Neural cell (in vitro differentiated cells): ENCODE measurements at regions not wholly inside any gene's neighbourhood (a gene's known extent, or its start where the extent isn't known, plus 50 kb on each side); places are given as distances from the start of the nearest gene placed in this dataset.

Experiments
- H2AFZ ChIP-seq: fragments of 200-600, 300-800 bp; sonication (generic), shearing (Covaris generic); 2 replicates; pipeline ENCODE4 v1.6.0; 2014; ENCODE audit warnings: low read depth, mild to moderate bottlenecking, antibody characterized with exemption, low read length, moderate library complexity
- H3F3A ChIP-seq: fragments of 200-600 bp; shearing (Covaris generic); 2 replicates; pipeline ENCODE4 v1.6.1; 2016; ENCODE audit warnings: mild to moderate bottlenecking, moderate library complexity, mixed read lengths, antibody characterized with exemption, low read length; ENCODE audit not compliant: insufficient read depth, poor library complexity, severe bottlenecking
- H3K27ac ChIP-seq: fragments of 200-600, 300-800 bp; sonication (generic), shearing (Covaris generic); 2 replicates; pipeline ENCODE4 v1.5.1; 2014; ENCODE audit warnings: mild to moderate bottlenecking, low read length, moderate library complexity
- H3K27me3 ChIP-seq: fragments of 300-800, 200-600 bp; sonication (generic), shearing (Covaris generic); 2 replicates; pipeline ENCODE4 v1.6.0; 2014; ENCODE audit warnings: mild to moderate bottlenecking, low read depth, low read length, moderate library complexity; ENCODE audit not compliant: insufficient read depth
- H3K36me3 ChIP-seq: fragments of 300-800, 200-600 bp; sonication (generic), shearing (Covaris generic); 2 replicates; pipeline ENCODE4 v1.5.1; 2014; ENCODE audit warnings: mild to moderate bottlenecking, antibody characterized with exemption, low read length, moderate library complexity; ENCODE audit not compliant: insufficient read depth
- H3K4me2 ChIP-seq: fragments of 300-800, 200-600 bp; sonication (generic), shearing (Covaris generic); 2 replicates; pipeline ENCODE4 v1.6.0; 2014; ENCODE audit warnings: mild to moderate bottlenecking, low read length
- H3K4me3 ChIP-seq: fragments of 300-800, 200-600 bp; sonication (generic), shearing (Covaris generic); 2 replicates; pipeline ENCODE4 v1.5.1; 2014; ENCODE audit warnings: mild to moderate bottlenecking, low read length, moderate library complexity
- H3K79me2 ChIP-seq: fragments of 200-600 bp; shearing (Covaris generic); replicated peaks from 2 replicates; pipeline ENCODE4 v1.6.0; 2014; ENCODE audit warnings: mild to moderate bottlenecking, low read length, moderate library complexity; ENCODE audit not compliant: insufficient read depth
- H3K9ac ChIP-seq: fragments of 300-800, 200-600 bp; sonication (generic), shearing (Covaris generic); 2 replicates; pipeline ENCODE4 v1.6.1; 2016; ENCODE audit warnings: mild to moderate bottlenecking, low read length, mixed read lengths
- H3K9me2 ChIP-seq: fragments of 200-600 bp; shearing (Covaris generic); 2 replicates; pipeline ENCODE4 v1.6.1; 2016; ENCODE audit warnings: mild to moderate bottlenecking, low read length, mixed read lengths; ENCODE audit not compliant: insufficient read depth
- H3K9me3 ChIP-seq: fragments of 200-600, 300-800 bp; sonication (generic), shearing (Covaris generic); 2 replicates; pipeline ENCODE4 v1.6.1; 2016; ENCODE audit warnings: mild to moderate bottlenecking, mixed run types, low read length, moderate library complexity, mixed read lengths
- H4K20me1 ChIP-seq: fragments of 200-600 bp; shearing (Covaris generic); 2 replicates; pipeline ENCODE4 v1.6.1; 2016; ENCODE audit warnings: mild to moderate bottlenecking, mixed run types; ENCODE audit not compliant: insufficient read depth
- EP300 ChIP-seq: fragments of 450-650 bp; conservative IDR thresholded peaks from 2 replicates; pipeline ENCODE4 v1.6.1; 2014; ENCODE audit warnings: antibody characterized with exemption, mild to moderate bottlenecking, moderate library complexity; ENCODE audit not compliant: poor library complexity, severe bottlenecking
- EZH2 ChIP-seq: fragments of 200-600, 300-800 bp; shearing (Covaris generic), sonication (generic); IDR thresholded peaks from 2 replicates; pipeline ENCODE4 v1.6.1; 2014; ENCODE audit warnings: antibody characterized with exemption, low read length, borderline replicate concordance, mild to moderate bottlenecking; ENCODE audit not compliant: insufficient read depth, poor library complexity, severe bottlenecking
- MXI1 ChIP-seq: fragments of 450-650 bp; conservative IDR thresholded peaks from 2 replicates; pipeline ENCODE4 v1.6.1; 2014; ENCODE audit warnings: antibody characterized with exemption, mild to moderate bottlenecking; ENCODE audit not compliant: poor library complexity, severe bottlenecking
- POLR2AphosphoS5 ChIP-seq: IDR thresholded peaks from 2 replicates; pipeline ENCODE4 v1.6.1; 2012
- RAD21 ChIP-seq: fragments of 450-650 bp; conservative IDR thresholded peaks from 2 replicates; pipeline ENCODE4 v1.6.1; 2014; ENCODE audit warnings: antibody characterized with exemption, mild to moderate bottlenecking, moderate library complexity
- SMC3 ChIP-seq: fragments of 450-650 bp; conservative IDR thresholded peaks from 2 replicates; pipeline ENCODE4 v1.6.1; 2014; ENCODE audit warnings: antibody characterized with exemption, mild to moderate bottlenecking, moderate library complexity; ENCODE audit not compliant: poor library complexity
- TAF1 ChIP-seq: IDR thresholded peaks from 2 replicates; pipeline ENCODE4 v1.6.1; 2012; ENCODE audit warnings: low read depth
- TF ChIP-seq, protein P1 (sequence below): IDR thresholded peaks from 2 replicates; pipeline ENCODE4 v1.6.1; 2012; ENCODE audit warnings: borderline replicate concordance
- TF ChIP-seq, protein P2 (sequence below): fragments of 450-650 bp; IDR thresholded peaks from 2 replicates; pipeline ENCODE4 v1.5.1; 2014; ENCODE audit warnings: antibody characterized with exemption, mild to moderate bottlenecking, moderate library complexity; ENCODE audit not compliant: poor library complexity, severe bottlenecking

DNA sequence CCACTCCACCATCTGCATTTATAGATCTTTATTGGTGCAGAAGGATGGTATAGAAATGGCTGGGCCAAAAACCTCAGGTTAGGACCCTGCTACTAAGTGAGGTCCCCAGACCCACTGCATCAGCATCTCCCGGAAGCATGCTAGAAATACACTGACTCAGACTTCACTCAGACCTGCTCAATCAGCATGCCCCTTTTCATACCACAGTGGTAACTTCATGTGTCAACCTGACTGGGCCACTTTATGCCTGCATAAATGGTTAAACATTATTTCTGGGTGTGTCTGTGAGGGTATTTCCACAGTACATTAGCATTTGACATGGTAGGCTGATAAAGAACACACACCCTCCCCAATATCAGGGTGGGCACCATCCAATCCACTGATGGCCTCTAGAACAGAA is 118.6 kb upstream of the VCX3B start:
- Histone ChIP-seq H3K27ac (no peak overlapping the region), H3K36me3 (no peaks in the 10 kb centered on the region), H4K20me1 (no peaks in the 10 kb centered on the region), H3K4me2 (no peak overlapping the region), H3K4me3 (no peak overlapping the region), H2AFZ (no peak overlapping the region), H3F3A (no peaks in the 10 kb centered on the region), H3K9ac (no peak overlapping the region), H3K9me3 (no peaks in the 10 kb centered on the region), H3K9me2 (no peaks in the 10 kb centered on the region), H3K27me3 (no peaks in the 10 kb centered on the region), H3K79me2 (no peaks in the 10 kb centered on the region)
- TF ChIP-seq, protein P1, sequence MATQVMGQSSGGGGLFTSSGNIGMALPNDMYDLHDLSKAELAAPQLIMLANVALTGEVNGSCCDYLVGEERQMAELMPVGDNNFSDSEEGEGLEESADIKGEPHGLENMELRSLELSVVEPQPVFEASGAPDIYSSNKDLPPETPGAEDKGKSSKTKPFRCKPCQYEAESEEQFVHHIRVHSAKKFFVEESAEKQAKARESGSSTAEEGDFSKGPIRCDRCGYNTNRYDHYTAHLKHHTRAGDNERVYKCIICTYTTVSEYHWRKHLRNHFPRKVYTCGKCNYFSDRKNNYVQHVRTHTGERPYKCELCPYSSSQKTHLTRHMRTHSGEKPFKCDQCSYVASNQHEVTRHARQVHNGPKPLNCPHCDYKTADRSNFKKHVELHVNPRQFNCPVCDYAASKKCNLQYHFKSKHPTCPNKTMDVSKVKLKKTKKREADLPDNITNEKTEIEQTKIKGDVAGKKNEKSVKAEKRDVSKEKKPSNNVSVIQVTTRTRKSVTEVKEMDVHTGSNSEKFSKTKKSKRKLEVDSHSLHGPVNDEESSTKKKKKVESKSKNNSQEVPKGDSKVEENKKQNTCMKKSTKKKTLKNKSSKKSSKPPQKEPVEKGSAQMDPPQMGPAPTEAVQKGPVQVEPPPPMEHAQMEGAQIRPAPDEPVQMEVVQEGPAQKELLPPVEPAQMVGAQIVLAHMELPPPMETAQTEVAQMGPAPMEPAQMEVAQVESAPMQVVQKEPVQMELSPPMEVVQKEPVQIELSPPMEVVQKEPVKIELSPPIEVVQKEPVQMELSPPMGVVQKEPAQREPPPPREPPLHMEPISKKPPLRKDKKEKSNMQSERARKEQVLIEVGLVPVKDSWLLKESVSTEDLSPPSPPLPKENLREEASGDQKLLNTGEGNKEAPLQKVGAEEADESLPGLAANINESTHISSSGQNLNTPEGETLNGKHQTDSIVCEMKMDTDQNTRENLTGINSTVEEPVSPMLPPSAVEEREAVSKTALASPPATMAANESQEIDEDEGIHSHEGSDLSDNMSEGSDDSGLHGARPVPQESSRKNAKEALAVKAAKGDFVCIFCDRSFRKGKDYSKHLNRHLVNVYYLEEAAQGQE: no peak
- TF ChIP-seq POLR2AphosphoS5 (no peak), RAD21 (no peak), SMC3 (no peak), EZH2 (no peak), TAF1 (no peak), MXI1 (no peak), EP300 (no peak)
- TF ChIP-seq, protein P2, sequence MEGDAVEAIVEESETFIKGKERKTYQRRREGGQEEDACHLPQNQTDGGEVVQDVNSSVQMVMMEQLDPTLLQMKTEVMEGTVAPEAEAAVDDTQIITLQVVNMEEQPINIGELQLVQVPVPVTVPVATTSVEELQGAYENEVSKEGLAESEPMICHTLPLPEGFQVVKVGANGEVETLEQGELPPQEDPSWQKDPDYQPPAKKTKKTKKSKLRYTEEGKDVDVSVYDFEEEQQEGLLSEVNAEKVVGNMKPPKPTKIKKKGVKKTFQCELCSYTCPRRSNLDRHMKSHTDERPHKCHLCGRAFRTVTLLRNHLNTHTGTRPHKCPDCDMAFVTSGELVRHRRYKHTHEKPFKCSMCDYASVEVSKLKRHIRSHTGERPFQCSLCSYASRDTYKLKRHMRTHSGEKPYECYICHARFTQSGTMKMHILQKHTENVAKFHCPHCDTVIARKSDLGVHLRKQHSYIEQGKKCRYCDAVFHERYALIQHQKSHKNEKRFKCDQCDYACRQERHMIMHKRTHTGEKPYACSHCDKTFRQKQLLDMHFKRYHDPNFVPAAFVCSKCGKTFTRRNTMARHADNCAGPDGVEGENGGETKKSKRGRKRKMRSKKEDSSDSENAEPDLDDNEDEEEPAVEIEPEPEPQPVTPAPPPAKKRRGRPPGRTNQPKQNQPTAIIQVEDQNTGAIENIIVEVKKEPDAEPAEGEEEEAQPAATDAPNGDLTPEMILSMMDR: no peak

DNA sequence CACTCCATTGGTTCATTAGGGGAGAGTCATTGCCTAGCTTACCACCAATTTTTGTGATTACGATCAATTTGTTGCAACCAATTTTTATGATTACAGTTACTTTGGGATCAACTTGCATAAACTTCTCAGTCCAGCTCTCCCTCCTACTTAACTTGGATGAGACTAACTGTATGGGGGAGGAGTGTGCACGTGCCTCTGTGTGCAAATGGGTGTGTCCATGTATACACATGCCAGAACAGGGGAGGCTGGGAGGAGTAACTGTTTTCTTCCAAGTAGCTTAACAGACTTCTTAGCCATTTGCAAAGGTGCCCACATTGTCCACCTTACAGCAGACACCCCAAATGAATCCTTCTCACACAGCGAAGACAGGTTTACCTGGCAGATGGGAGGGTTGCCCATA is 117.7 kb upstream of the VCX3B start:
- H3K27me3 ChIP-seq: no peaks in the 10 kb centered on the region
- TF ChIP-seq RAD21 (no peak), EP300 (no peak), SMC3 (no peak)
- TF ChIP-seq, protein P2: no peak
- TF ChIP-seq, protein P1: no peak
- no peaks in the 10 kb centered on the region for H3K36me3 ChIP-seq
- H3F3A ChIP-seq: no peaks in the 10 kb centered on the region
- no peak overlapping the region for H3K9ac ChIP-seq
- no peak overlapping the region for H2AFZ ChIP-seq
- no peaks in the 10 kb centered on the region for H3K79me2 ChIP-seq
- H3K9me2 ChIP-seq: no peaks in the 10 kb centered on the region
- H3K27ac ChIP-seq: no peak overlapping the region
- no peaks in the 10 kb centered on the region for H4K20me1 ChIP-seq
- no peaks in the 10 kb centered on the region for H3K9me3 ChIP-seq
- H3K4me3 ChIP-seq: no peak overlapping the region
- no peak overlapping the region for H3K4me2 ChIP-seq
